HL-60 (cell line): ENCODE measurements at regions not wholly inside any gene's neighbourhood (a gene's known extent, or its start where the extent isn't known, plus 50 kb on each side); places are given as distances from the start of the nearest gene placed in this dataset.

Source experiments
- POLR2AphosphoS5 ChIP-seq: IDR thresholded peaks from 2 replicates; pipeline ENCODE4 v1.6.1; 2012; ENCODE audit warnings: low read depth
- TF ChIP-seq, protein P1 (sequence below): IDR thresholded peaks from one replicate; pipeline ENCODE4 v1.5.1; 2011; ENCODE audit warnings: low read length, control low read depth, inconsistent platforms; ENCODE audit not compliant: insufficient read depth
- TF ChIP-seq, protein P2 (sequence below): IDR thresholded peaks from 2 replicates; pipeline ENCODE4 v1.6.1; 2012; ENCODE audit warnings: low read depth; ENCODE audit not compliant: insufficient replicate concordance

DNA sequence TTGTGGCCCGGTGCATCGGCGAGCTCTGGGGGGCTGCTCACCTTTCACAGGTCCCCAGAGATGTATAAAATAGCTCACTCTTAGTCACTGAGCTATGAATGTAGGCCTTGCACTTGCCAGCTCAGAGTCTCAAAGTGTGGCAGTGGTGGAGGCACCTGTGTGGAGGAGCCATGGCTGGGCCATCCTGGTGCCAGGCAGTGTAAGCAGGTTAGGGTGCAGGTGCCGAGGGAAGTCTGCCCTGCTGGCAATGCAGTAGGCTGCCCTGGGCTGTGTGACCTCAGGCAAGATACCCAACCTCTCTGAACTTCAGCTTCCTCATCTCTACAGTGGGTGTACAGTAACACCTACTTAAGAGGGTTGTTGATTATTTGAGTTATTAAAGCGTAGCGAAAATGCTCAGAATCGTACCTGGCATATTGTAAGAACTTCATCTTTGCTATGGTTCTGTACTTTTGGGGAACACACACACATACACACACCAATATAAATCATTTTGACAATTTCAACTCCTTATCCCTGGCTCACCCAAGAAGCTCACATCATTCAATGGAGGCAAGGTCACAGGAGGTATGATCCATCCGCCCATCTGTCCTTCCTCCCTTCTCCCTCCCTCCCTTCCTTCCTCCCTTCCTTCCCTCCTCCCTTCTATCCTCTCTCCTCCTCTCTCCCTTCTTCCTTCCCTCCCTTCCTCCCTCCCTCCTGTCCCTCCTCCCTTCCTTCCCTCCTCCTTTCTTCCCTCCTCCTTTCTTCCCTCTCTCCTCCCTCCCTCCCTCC is 66.8 kb upstream of the STX16 start:
- TF ChIP-seq, protein P1, sequence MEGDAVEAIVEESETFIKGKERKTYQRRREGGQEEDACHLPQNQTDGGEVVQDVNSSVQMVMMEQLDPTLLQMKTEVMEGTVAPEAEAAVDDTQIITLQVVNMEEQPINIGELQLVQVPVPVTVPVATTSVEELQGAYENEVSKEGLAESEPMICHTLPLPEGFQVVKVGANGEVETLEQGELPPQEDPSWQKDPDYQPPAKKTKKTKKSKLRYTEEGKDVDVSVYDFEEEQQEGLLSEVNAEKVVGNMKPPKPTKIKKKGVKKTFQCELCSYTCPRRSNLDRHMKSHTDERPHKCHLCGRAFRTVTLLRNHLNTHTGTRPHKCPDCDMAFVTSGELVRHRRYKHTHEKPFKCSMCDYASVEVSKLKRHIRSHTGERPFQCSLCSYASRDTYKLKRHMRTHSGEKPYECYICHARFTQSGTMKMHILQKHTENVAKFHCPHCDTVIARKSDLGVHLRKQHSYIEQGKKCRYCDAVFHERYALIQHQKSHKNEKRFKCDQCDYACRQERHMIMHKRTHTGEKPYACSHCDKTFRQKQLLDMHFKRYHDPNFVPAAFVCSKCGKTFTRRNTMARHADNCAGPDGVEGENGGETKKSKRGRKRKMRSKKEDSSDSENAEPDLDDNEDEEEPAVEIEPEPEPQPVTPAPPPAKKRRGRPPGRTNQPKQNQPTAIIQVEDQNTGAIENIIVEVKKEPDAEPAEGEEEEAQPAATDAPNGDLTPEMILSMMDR: no peak
- TF ChIP-seq, protein P2, sequence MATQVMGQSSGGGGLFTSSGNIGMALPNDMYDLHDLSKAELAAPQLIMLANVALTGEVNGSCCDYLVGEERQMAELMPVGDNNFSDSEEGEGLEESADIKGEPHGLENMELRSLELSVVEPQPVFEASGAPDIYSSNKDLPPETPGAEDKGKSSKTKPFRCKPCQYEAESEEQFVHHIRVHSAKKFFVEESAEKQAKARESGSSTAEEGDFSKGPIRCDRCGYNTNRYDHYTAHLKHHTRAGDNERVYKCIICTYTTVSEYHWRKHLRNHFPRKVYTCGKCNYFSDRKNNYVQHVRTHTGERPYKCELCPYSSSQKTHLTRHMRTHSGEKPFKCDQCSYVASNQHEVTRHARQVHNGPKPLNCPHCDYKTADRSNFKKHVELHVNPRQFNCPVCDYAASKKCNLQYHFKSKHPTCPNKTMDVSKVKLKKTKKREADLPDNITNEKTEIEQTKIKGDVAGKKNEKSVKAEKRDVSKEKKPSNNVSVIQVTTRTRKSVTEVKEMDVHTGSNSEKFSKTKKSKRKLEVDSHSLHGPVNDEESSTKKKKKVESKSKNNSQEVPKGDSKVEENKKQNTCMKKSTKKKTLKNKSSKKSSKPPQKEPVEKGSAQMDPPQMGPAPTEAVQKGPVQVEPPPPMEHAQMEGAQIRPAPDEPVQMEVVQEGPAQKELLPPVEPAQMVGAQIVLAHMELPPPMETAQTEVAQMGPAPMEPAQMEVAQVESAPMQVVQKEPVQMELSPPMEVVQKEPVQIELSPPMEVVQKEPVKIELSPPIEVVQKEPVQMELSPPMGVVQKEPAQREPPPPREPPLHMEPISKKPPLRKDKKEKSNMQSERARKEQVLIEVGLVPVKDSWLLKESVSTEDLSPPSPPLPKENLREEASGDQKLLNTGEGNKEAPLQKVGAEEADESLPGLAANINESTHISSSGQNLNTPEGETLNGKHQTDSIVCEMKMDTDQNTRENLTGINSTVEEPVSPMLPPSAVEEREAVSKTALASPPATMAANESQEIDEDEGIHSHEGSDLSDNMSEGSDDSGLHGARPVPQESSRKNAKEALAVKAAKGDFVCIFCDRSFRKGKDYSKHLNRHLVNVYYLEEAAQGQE: no peak
- no peak for TF ChIP-seq POLR2AphosphoS5
